SK-N-SH (cell line): ENCODE measurements at regions not wholly inside any gene's neighbourhood (a gene's known extent, or its start where the extent isn't known, plus 50 kb on each side); places are given as distances from the start of the nearest gene placed in this dataset.

Source experiments
- CTCF ChIA-PET: fragments of 300-600, 350-600 bp; formaldehyde crosslinking; extraction: SDS; loops from one replicate; lab custom pipeline; 2021; lab: Yijun Ruan, JAX
- POLR2A ChIA-PET: fragments of 350-600 bp; sonication (Branson Sonifier 250); formaldehyde crosslinking; extraction: SDS; loops from one replicate; lab custom pipeline; 2020; ENCODE audit warnings: antibody characterized with exemption, inconsistent platforms; lab: Yijun Ruan, JAX
- DNase-seq: peaks from one replicate; pipeline ENCODE4 v3.0.0; 2012
- H2AFZ ChIP-seq: fragments of 200-600 bp; sonication (generic); 2 replicates; pipeline ENCODE4 v1.8.1; 2016; ENCODE audit warnings: antibody characterized with exemption, mild to moderate bottlenecking, low read depth
- H3F3A ChIP-seq: fragments of 200-600 bp; sonication (generic); replicated peaks from 2 replicates; pipeline ENCODE3; 2016; ENCODE audit warnings: antibody characterized with exemption, mild to moderate bottlenecking; ENCODE audit not compliant: insufficient read depth
- H3K27ac ChIP-seq, 2 experiments: fragments of 200-500 bp in 1 of 2; fragments of 200-600 bp in 1 of 2; sonication (Bioruptor generic) in 1 of 2; sonication (generic), shearing (Covaris generic) in 1 of 2; 2 replicates each; pipeline versions ENCODE4 v1.5.1 to v1.6.1; 2014 to 2016; ENCODE audit warnings: low read depth in 2 of 2, inconsistent platforms in 1 of 2, low read length in 1 of 2, mild to moderate bottlenecking in 1 of 2, mixed read lengths in 1 of 2
- H3K27me3 ChIP-seq: fragments of 200-600 bp; sonication (generic), shearing (Covaris generic); 2 replicates; pipeline ENCODE4 v1.6.1; 2016; ENCODE audit warnings: mixed run types; ENCODE audit not compliant: insufficient read depth
- H3K36me3 ChIP-seq, 2 experiments: fragments of 200-500 bp in 1 of 2; fragments of 200-600 bp in 1 of 2; sonication (Bioruptor generic) in 1 of 2; sonication (generic) in 1 of 2; replicated peaks in 1 of 2; 2 replicates each; pipeline versions ENCODE3 to v1.5.1; 2014 to 2016; ENCODE audit warnings: low read length in 1 of 2, mild to moderate bottlenecking in 1 of 2; ENCODE audit not compliant: insufficient read depth in 2 of 2, control insufficient read depth in 1 of 2
- H3K4me1 ChIP-seq, 2 experiments: fragments of 200-500 bp in 1 of 2; fragments of 200-600 bp in 1 of 2; sonication (Bioruptor generic) in 1 of 2; sonication (generic), shearing (Covaris generic) in 1 of 2; 2 replicates each; pipeline versions ENCODE4 v1.5.1 to v1.6.1; 2014 to 2016; ENCODE audit warnings: low read depth in 1 of 2, low read length in 1 of 2, mixed run types in 1 of 2; ENCODE audit not compliant: insufficient read depth in 2 of 2, control insufficient read depth in 1 of 2
- H3K4me2 ChIP-seq: fragments of 200-600 bp; sonication (generic), shearing (Covaris generic); 2 replicates; pipeline ENCODE4 v1.6.1; 2017; ENCODE audit warnings: mixed run types
- H3K4me3 ChIP-seq, 2 experiments: fragments of 200-500 bp in 1 of 2; fragments of 200-600 bp in 1 of 2; sonication (Bioruptor generic) in 1 of 2; sonication (generic), shearing (Covaris generic) in 1 of 2; 2 replicates each; pipeline versions ENCODE4 v1.5.1 to v1.8.1; 2014 to 2016; ENCODE audit warnings: low read depth in 2 of 2, inconsistent platforms in 1 of 2, low read length in 1 of 2, mild to moderate bottlenecking in 1 of 2, mixed read lengths in 1 of 2, moderate library complexity in 1 of 2
- H3K79me2 ChIP-seq: fragments of 200-600 bp; sonication (generic); 2 replicates; pipeline ENCODE4 v1.8.1; 2017; ENCODE audit warnings: mild to moderate bottlenecking; ENCODE audit not compliant: insufficient read depth
- H3K9ac ChIP-seq: fragments of 200-600 bp; sonication (generic); 2 replicates; pipeline ENCODE4 v1.6.1; 2017; ENCODE audit warnings: mixed run types
- H3K9me2 ChIP-seq: fragments of 200-600 bp; sonication (generic); 2 replicates; pipeline ENCODE4 v1.6.1; 2017; ENCODE audit warnings: mixed run types
- H3K9me3 ChIP-seq: fragments of 200-600 bp; sonication (generic); 2 replicates; pipeline ENCODE4 v1.6.1; 2017; ENCODE audit warnings: mixed run types, mild to moderate bottlenecking, moderate library complexity
- H4K20me1 ChIP-seq: fragments of 200-600 bp; sonication (generic); 2 replicates; pipeline ENCODE4 v1.6.1; 2017; ENCODE audit warnings: mild to moderate bottlenecking, mixed run types; ENCODE audit not compliant: insufficient read depth
- ELF1 ChIP-seq: IDR thresholded peaks from 2 replicates; pipeline ENCODE4 v1.4.0; 2012
- EP300 ChIP-seq, 2 experiments: IDR thresholded peaks; 2 replicates each; pipeline versions ENCODE4 v1.4.0 to v1.6.1; 2012; ENCODE audit warnings: borderline replicate concordance in 1 of 2, low read depth in 1 of 2, low read length in 1 of 2
- FOSL2 ChIP-seq: IDR thresholded peaks from 2 replicates; pipeline ENCODE4 v1.4.0; 2012; ENCODE audit warnings: low read depth, mild to moderate bottlenecking, moderate library complexity, borderline replicate concordance
- FOXM1 ChIP-seq: IDR thresholded peaks from 2 replicates; pipeline ENCODE4 v1.4.0; 2012; ENCODE audit warnings: low read depth, mild to moderate bottlenecking
- GABPA ChIP-seq: IDR thresholded peaks from 2 replicates; pipeline ENCODE4 v1.4.0; 2012; ENCODE audit warnings: low read depth, mild to moderate bottlenecking
- JUND ChIP-seq: IDR thresholded peaks from 2 replicates; pipeline ENCODE4 v1.4.0; 2012
- MAX ChIP-seq: IDR thresholded peaks from 2 replicates; pipeline ENCODE4 v1.4.0; 2012; ENCODE audit warnings: low read depth
- MEF2A ChIP-seq: IDR thresholded peaks from 2 replicates; pipeline ENCODE4 v1.4.0; 2012; ENCODE audit warnings: low read depth, borderline replicate concordance
- NFIC ChIP-seq: IDR thresholded peaks from 2 replicates; pipeline ENCODE4 v1.4.0; 2012; ENCODE audit warnings: borderline replicate concordance
- NRF1 ChIP-seq: IDR thresholded peaks from 2 replicates; pipeline ENCODE4 v1.6.1; 2012; ENCODE audit warnings: low read depth, mild to moderate bottlenecking, low read length
- RAD21 ChIP-seq: IDR thresholded peaks from 2 replicates; pipeline ENCODE4 v1.6.1; 2012; ENCODE audit warnings: mild to moderate bottlenecking, low read length
- RCOR1 ChIP-seq: fragments of 150-350 bp; IDR thresholded peaks from 2 replicates; pipeline ENCODE4 v1.6.1; 2017; ENCODE audit warnings: antibody characterized with exemption, low read length
- RXRA ChIP-seq: IDR thresholded peaks from 2 replicates; pipeline ENCODE4 v1.4.0; 2012; ENCODE audit warnings: low read depth, mild to moderate bottlenecking, borderline replicate concordance
- SIN3A ChIP-seq: IDR thresholded peaks from 2 replicates; pipeline ENCODE4 v1.6.1; 2012; ENCODE audit warnings: low read depth, mild to moderate bottlenecking, low read length, moderate library complexity, borderline replicate concordance
- TAF1 ChIP-seq: IDR thresholded peaks from 2 replicates; pipeline ENCODE4 v1.6.1; 2012; ENCODE audit warnings: low read depth, mild to moderate bottlenecking, low read length, moderate library complexity, borderline replicate concordance
- TCF12 ChIP-seq: IDR thresholded peaks from 2 replicates; pipeline ENCODE4 v1.4.0; 2012
- TEAD4 ChIP-seq: IDR thresholded peaks from 2 replicates; pipeline ENCODE4 v1.4.0; 2012; ENCODE audit warnings: mild to moderate bottlenecking, borderline replicate concordance; ENCODE audit not compliant: insufficient read depth
- ZBTB33 ChIP-seq: IDR thresholded peaks from 2 replicates; pipeline ENCODE4 v1.4.0; 2012; ENCODE audit warnings: low read depth, borderline replicate concordance
- WGBS: methylation state at CpG from one replicate; pipeline ENCODE4 v1.1.6; 2017; ENCODE audit warnings: low lambda C conversion rate; 5-methylcytosine and 5-hydroxymethylcytosine counted together
- TF ChIP-seq, protein P1 (sequence below): IDR thresholded peaks from 2 replicates; pipeline ENCODE4 v1.4.0; 2012; ENCODE audit warnings: low read depth, borderline replicate concordance
- TF ChIP-seq, protein P2 (sequence below): IDR thresholded peaks from 2 replicates; pipeline ENCODE4; 2012

- Histone ChIP-seq H3K27ac (peak overlapping the region in 1 of 2 experiments; percentile 97; a peak in 2 of 4 replicates), H3K27me3 (no peaks in the 10 kb centered on the region), H3K4me2 (peak overlapping the region; percentile 58), H3K9me3 (0 out of 2 replicates have a peak, but pooled peaks cover 4% of the 10 kb centered on the region), H3F3A (peaks cover 21% of the 10 kb centered on the region), H4K20me1 (no peaks in the 10 kb centered on the region), H3K4me3 (no peak overlapping the region), H3K4me1 (peaks cover 0 to 19% of the 10 kb centered on the region in 2 experiments; a peak in 3 of 4 replicates), H3K9ac (peak overlapping the region; percentile 58; the same call in 1 of the 2 replicates), H2AFZ (no peak overlapping the region; the same call in 1 of the 2 replicates), H3K79me2 (no peaks in the 10 kb centered on the region), H3K36me3 (no peaks in the 10 kb centered on the region), H3K9me2 (no peaks in the 10 kb centered on the region)
- CTCF ChIA-PET: interaction anchor here (0.7 to 1.6 kb wide), 2 partner anchors 9 to 455 kb away, joined by 3 read pairs; no protein-coding TSS in a partner anchor
- 0 out of 2 replicates have a peak, but pooled peaks have one; percentile 30 for TF ChIP-seq RXRA
- TF ChIP-seq FOSL2: peak; percentile 56; the same call in 1 of the 2 replicates
- TF ChIP-seq EP300 (IDR thresholded peaks at IDR 0.05; ENCODE audit: borderline replicate concordance in 1 of 2, low read depth in 1 of 2, low read length in 1 of 2): peak in 1 of 2 experiments; percentile 63; a peak in 1 of 4 replicates
- TF ChIP-seq NFIC: peak; percentile 47; the same call in 1 of the 2 replicates
- 0 out of 2 replicates have a peak, but pooled peaks have one; percentile 25 for TF ChIP-seq MEF2A
- TF ChIP-seq TAF1: no peak
- 0 out of 2 replicates have a peak, but pooled peaks have one; percentile 42 for TF ChIP-seq MAX
- peak; percentile 59; the same call in 1 of the 2 replicates for TF ChIP-seq TEAD4
- TF ChIP-seq RAD21: no peak
- TF ChIP-seq, protein P1, sequence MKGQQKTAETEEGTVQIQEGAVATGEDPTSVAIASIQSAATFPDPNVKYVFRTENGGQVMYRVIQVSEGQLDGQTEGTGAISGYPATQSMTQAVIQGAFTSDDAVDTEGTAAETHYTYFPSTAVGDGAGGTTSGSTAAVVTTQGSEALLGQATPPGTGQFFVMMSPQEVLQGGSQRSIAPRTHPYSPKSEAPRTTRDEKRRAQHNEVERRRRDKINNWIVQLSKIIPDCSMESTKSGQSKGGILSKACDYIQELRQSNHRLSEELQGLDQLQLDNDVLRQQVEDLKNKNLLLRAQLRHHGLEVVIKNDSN: no peak
- TF ChIP-seq JUND: peak; percentile 83
- TF ChIP-seq ZBTB33: peak; percentile 18; the same call in 1 of the 2 replicates
- no peak for TF ChIP-seq SIN3A
- no peak for TF ChIP-seq RCOR1
- TF ChIP-seq, protein P2, sequence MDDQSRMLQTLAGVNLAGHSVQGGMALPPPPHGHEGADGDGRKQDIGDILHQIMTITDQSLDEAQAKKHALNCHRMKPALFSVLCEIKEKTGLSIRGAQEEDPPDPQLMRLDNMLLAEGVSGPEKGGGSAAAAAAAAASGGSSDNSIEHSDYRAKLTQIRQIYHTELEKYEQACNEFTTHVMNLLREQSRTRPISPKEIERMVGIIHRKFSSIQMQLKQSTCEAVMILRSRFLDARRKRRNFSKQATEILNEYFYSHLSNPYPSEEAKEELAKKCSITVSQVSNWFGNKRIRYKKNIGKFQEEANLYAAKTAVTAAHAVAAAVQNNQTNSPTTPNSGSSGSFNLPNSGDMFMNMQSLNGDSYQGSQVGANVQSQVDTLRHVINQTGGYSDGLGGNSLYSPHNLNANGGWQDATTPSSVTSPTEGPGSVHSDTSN: peak; percentile 86
- TF ChIP-seq FOXM1: 0 out of 2 replicates have a peak, but pooled peaks have one; percentile 21
- no peak for TF ChIP-seq NRF1
- TF ChIP-seq GABPA: no peak
- peak; percentile 72 for TF ChIP-seq TCF12
- TF ChIP-seq ELF1: no peak
- POLR2A ChIA-PET: no interaction called here
- WGBS: 9% methylated on average over 5 of the region's 5 CpGs
- DNase-seq: no peak
Observed at GRCh38 chr17:33560165-33560564, 267.1 kb upstream of the ASIC2 start.
